ENCODE measurements at regions not wholly inside any gene's neighbourhood (a gene's known extent, or its start where the extent isn't known, plus 50 kb on each side); places are given as distances from the start of the nearest gene placed in this dataset.

- ATAC-seq (peak; percentile 87), DNase-seq (ENCODE audit: low read depth, low spot score) (no peak), FAIRE-seq (no peak)
- Histone ChIP-seq H3K4me3 (no peak overlapping the region), H3K9ac (ENCODE audit: control insufficient read depth, insufficient read depth, low read length) (no peak overlapping the region), H3K27ac (ENCODE audit: control insufficient read depth, insufficient read depth) (no peak overlapping the region), H2AFZ (ENCODE audit: control insufficient read depth, low read depth, low read length) (peak overlapping the region; percentile 18; the same call in 1 of the 2 replicates), H3K36me3 (ENCODE audit: control insufficient read depth in 2 of 2, insufficient read depth in 2 of 2, low read length in 1 of 2) (no peaks in the 10 kb centered on the region), H3K4me2 (ENCODE audit: control insufficient read depth, insufficient read depth) (no peak overlapping the region), H3K4me1 (ENCODE audit: control insufficient read depth, insufficient read depth, low read length) (0 out of 2 replicates have a peak, but pooled peaks cover 5% of the 10 kb centered on the region), H3K27me3 (replicated peaks in 1 of 2; ENCODE audit: control insufficient read depth in 2 of 2, insufficient read depth in 2 of 2, low read length in 1 of 2) (no peaks in the 10 kb centered on the region), H4K20me1 (ENCODE audit: control insufficient read depth, insufficient read depth) (no peaks in the 10 kb centered on the region), H3K9me3 (replicated peaks; ENCODE audit: control insufficient read depth, insufficient read depth, low read length) (no peaks in the 10 kb centered on the region), H3K79me2 (ENCODE audit: control insufficient read depth, insufficient read depth, low read length) (no peaks in the 10 kb centered on the region)
- ChIA-PET SMC1A (ENCODE audit: uncharacterized antibody, unreplicated experiment) (interaction anchor here (0.6 to 1.4 kb wide), 4 partner anchors 8 to 137 kb away, joined by 3 to 4 read pairs (median 3); no protein-coding TSS in a partner anchor), CTCF (interaction anchor here (0.7 to 1.6 kb wide), 7 partner anchors 16 to 529 kb away, joined by 3 to 5 read pairs (median 3); no protein-coding TSS in a partner anchor), POLR2A (no interaction called here), RAD21 (ENCODE audit: unreplicated experiment) (interaction anchor here (0.9 to 1.4 kb wide), 3 partner anchors 23 to 151 kb away, joined by 3 to 4 read pairs (median 4); no protein-coding TSS in a partner anchor)
- 8% methylated on average over 15 of the region's 16 CpGs for WGBS (ENCODE audit: insufficient coverage, insufficient replicate concordance, low lambda C conversion rate, missing lambda C conversion rate)
- in situ Hi-C loops (cut with MboI) = no loop called here
- BruUV-seq (replicated peaks) = no TSS peak
- intact Hi-C loops (cut with micrococcal nuclease; ENCODE audit: unreplicated experiment) = no loop called here
- no peak for TF ChIP-seq ATF7 (IDR thresholded peaks at IDR 0.05; ENCODE audit: low read depth)
- peak; percentile 82 for TF ChIP-seq PBX3 (IDR thresholded peaks at IDR 0.05; ENCODE audit: insufficient replicate concordance, low read depth, low read length)
- peak; percentile 14; the same call in 1 of the 3 replicates for TF ChIP-seq POU2F2 (IDR thresholded peaks at IDR 0.05; ENCODE audit: borderline replicate concordance, low read depth, low read length)
- TF ChIP-seq RUNX3 (IDR thresholded peaks at IDR 0.05; ENCODE audit: low read length) = 0 out of 2 replicates have a peak, but pooled peaks have one; percentile 17
- TF ChIP-seq IKZF1 (conservative IDR thresholded peaks at IDR 0.05) = peak; percentile 41; the same call in 1 of the 2 replicates
- TF ChIP-seq EGR1 (IDR thresholded peaks at IDR 0.05; ENCODE audit: borderline replicate concordance in 1 of 2, low read depth in 2 of 2, low read length in 2 of 2) = 0 out of 3 replicates have a peak, but pooled peaks of 1 of the 2 experiments have one; percentile 32
- TF ChIP-seq ZBTB40 (IDR thresholded peaks at IDR 0.05; ENCODE audit: borderline replicate concordance) = no peak
- TF ChIP-seq DPF2 (IDR thresholded peaks at IDR 0.05) = 0 out of 2 replicates have a peak, but pooled peaks have one; percentile 20
- no peak for TF ChIP-seq ZNF687 (IDR thresholded peaks at IDR 0.05)
- TF ChIP-seq ETV6 (conservative IDR thresholded peaks at IDR 0.05 in 1 of 2, IDR thresholded peaks at IDR 0.05 in 1 of 2; ENCODE audit: borderline replicate concordance in 1 of 2, low read depth in 1 of 2) = no peak
- peak; percentile 93 for TF ChIP-seq PKNOX1 (IDR thresholded peaks at IDR 0.05)
Measured at GRCh38 chr4:25993395-25994185, 79.6 kb downstream of the SMIM20 start.
